GM12878 (cell line): ENCODE measurements at regions not wholly inside any gene's neighbourhood (a gene's known extent, or its start where the extent isn't known, plus 50 kb on each side); places are given as distances from the start of the nearest gene placed in this dataset.

Experiments
- ATAC-seq: fragments of 200-7000 bp; cut with Tn5 transposase; 3 replicates; pipeline ENCODE4 v1.9.1; 2020; ENCODE audit warnings: mild to moderate bottlenecking, moderate library complexity
- BruUV-seq: library from RNA; stranded (reverse); fragments of 400-500 nt; replicated peaks from 2 replicates; lab custom pipeline; 2021; lab: Mats Ljungman, UMichigan
- CTCF ChIA-PET: fragments of 300-600 bp; sonication (Branson Sonifier 250); formaldehyde crosslinking; extraction: SDS; loops from one replicate; lab custom pipeline; 2021; ENCODE audit warnings: inconsistent platforms; lab: Yijun Ruan, JAX
- POLR2A ChIA-PET: fragments of 350-600 bp; formaldehyde crosslinking; extraction: SDS; loops from one replicate; lab custom pipeline; 2021; ENCODE audit warnings: inconsistent platforms; lab: Charles Lee
- RAD21 ChIA-PET: fragments of 300-600 bp; sonication (Branson Sonifier 250); formaldehyde crosslinking; loops from one replicate; lab custom pipeline; 2023; ENCODE audit warnings: antibody characterized with exemption; ENCODE audit not compliant: unreplicated experiment; lab: Charles Lee
- SMC1A ChIA-PET: fragments of 300-600 bp; sonication (Branson Sonifier 250); formaldehyde crosslinking; loops from one replicate; lab custom pipeline; 2023; ENCODE audit not compliant: unreplicated experiment, uncharacterized antibody; lab: Charles Lee
- DNase-seq: peaks from one replicate; pipeline ENCODE4 v3.0.0-alpha.2; 2011; ENCODE audit warnings: low read depth, low spot score
- FAIRE-seq: peaks from 3 replicates; lab custom pipeline; 2011; peaks lifted over from hg19 to GRCh38; lab: Jason Lieb, UNC
- H2AFZ ChIP-seq: 2 replicates; pipeline ENCODE4 v1.6.0; 2011; ENCODE audit warnings: low read depth, low read length, control low read depth; ENCODE audit not compliant: control insufficient read depth
- H3K27ac ChIP-seq: 2 replicates; pipeline ENCODE4 v1.5.1; 2011; ENCODE audit warnings: control low read depth; ENCODE audit not compliant: control insufficient read depth, insufficient read depth
- H3K27me3 ChIP-seq, 2 experiments: replicated peaks in 1 of 2; 2 replicates each; pipeline versions ENCODE4 v1.6.0 to v1.6.1; 2011; ENCODE audit warnings: low read length in 1 of 2; ENCODE audit not compliant: control insufficient read depth in 2 of 2, insufficient read depth in 2 of 2
- H3K36me3 ChIP-seq, 2 experiments: 2 replicates each; pipeline ENCODE4 v1.5.1; 2011; ENCODE audit warnings: low read length in 1 of 2; ENCODE audit not compliant: control insufficient read depth in 2 of 2, insufficient read depth in 2 of 2
- H3K4me1 ChIP-seq: 2 replicates; pipeline ENCODE4 v1.6.1; 2011; ENCODE audit warnings: mild to moderate bottlenecking, low read length, moderate library complexity, mixed read lengths; ENCODE audit not compliant: control insufficient read depth, insufficient read depth
- H3K4me2 ChIP-seq: 2 replicates; pipeline ENCODE4 v1.6.0; 2011; ENCODE audit warnings: control low read depth; ENCODE audit not compliant: control insufficient read depth, insufficient read depth
- H3K4me3 ChIP-seq: fragments of 200-600 bp; sonication (generic); 2 replicates; pipeline ENCODE4 v1.5.1; 2016
- H3K79me2 ChIP-seq: 2 replicates; pipeline ENCODE4 v1.6.0; 2011; ENCODE audit warnings: low read length; ENCODE audit not compliant: control insufficient read depth, insufficient read depth
- H3K9ac ChIP-seq: 2 replicates; pipeline ENCODE4 v1.8.0; 2011; ENCODE audit warnings: low read length, control low read depth, mixed read lengths; ENCODE audit not compliant: control insufficient read depth, insufficient read depth
- H3K9me3 ChIP-seq: replicated peaks from 3 replicates; pipeline ENCODE4 v1.5.1; 2011; ENCODE audit warnings: mild to moderate bottlenecking, low read length; ENCODE audit not compliant: control insufficient read depth, insufficient read depth
- H4K20me1 ChIP-seq: 2 replicates; pipeline ENCODE4 v1.6.0; 2011; ENCODE audit not compliant: control insufficient read depth, insufficient read depth
- BMI1 ChIP-seq: fragments of 450-650 bp; IDR thresholded peaks from 2 replicates; pipeline ENCODE4 v1.6.1; 2016; ENCODE audit warnings: mild to moderate bottlenecking, moderate library complexity, borderline replicate concordance
- CBX5 ChIP-seq: sonication (generic); IDR thresholded peaks from 2 replicates; pipeline ENCODE4 v1.6.1; 2016; ENCODE audit warnings: low read depth, moderate library complexity, mild to moderate bottlenecking, inconsistent platforms
- E2F4 ChIP-seq: IDR thresholded peaks from 2 replicates; pipeline ENCODE4 v1.6.1; 2012; ENCODE audit warnings: low read depth, low read length, improper control_type of control experiment
- ELK1 ChIP-seq: IDR thresholded peaks from 2 replicates; pipeline ENCODE4 v1.6.1; 2012; ENCODE audit warnings: low read depth, low read length, improper control_type of control experiment
- EP300 ChIP-seq, 2 experiments: fragments of 150-350 bp in 1 of 2; IDR thresholded peaks; 2 replicates each; pipeline ENCODE4 v1.6.1; 2011 to 2012; ENCODE audit warnings: low read depth in 2 of 2, low read length in 2 of 2, borderline replicate concordance in 1 of 2, improper control_type of control experiment in 1 of 2, inconsistent platforms in 1 of 2; ENCODE audit not compliant: control insufficient read depth in 1 of 2
- HCFC1 ChIP-seq: fragments of 150-350 bp; IDR thresholded peaks from 2 replicates; pipeline ENCODE4 v1.6.1; 2014; ENCODE audit warnings: low read length
- IKZF2 ChIP-seq, 2 experiments: fragments of 450-650 bp; IDR thresholded peaks; 2 replicates each; pipeline ENCODE4 v1.6.1; 2017; ENCODE audit warnings: mild to moderate bottlenecking in 2 of 2, moderate library complexity in 2 of 2
- MYB ChIP-seq: fragments of 150-350 bp; IDR thresholded peaks from 2 replicates; pipeline ENCODE4 v1.6.1; 2014; ENCODE audit warnings: mild to moderate bottlenecking, low read depth, low read length, borderline replicate concordance
- PKNOX1 ChIP-seq: fragments of 450-650 bp; IDR thresholded peaks from 2 replicates; pipeline ENCODE4 v1.6.1; 2016; ENCODE audit warnings: mild to moderate bottlenecking
- POU2F2 ChIP-seq: IDR thresholded peaks from 3 replicates; pipeline ENCODE4 v1.6.1; 2011; ENCODE audit warnings: low read depth, mild to moderate bottlenecking, low read length, borderline replicate concordance
- SREBF1 ChIP-seq: IDR thresholded peaks from 2 replicates; pipeline ENCODE4 v1.6.1; 2012; ENCODE audit warnings: mild to moderate bottlenecking, low read length
- ZBTB11 ChIP-seq: fragments of 450-650 bp; formaldehyde crosslinking; IDR thresholded peaks from 2 replicates; pipeline ENCODE4 v1.5.0; 2022; ENCODE audit warnings: mild to moderate bottlenecking, missing genetic modification characterization
- in situ Hi-C: fragments of 300-500 bp; cut with MboI; formaldehyde crosslinking; loops from 9 replicates; pipeline ENCODE4 v1.14.3; 2018; ENCODE audit warnings: mixed read lengths
- intact Hi-C: fragments of 100-400 bp; cut with micrococcal nuclease; formaldehyde crosslinking; loops from one replicate; pipeline ENCODE4 v1.14.2; 2022; ENCODE audit not compliant: unreplicated experiment

GRCh38 chr12:66899588-66899987 lies 220.7 kb upstream of the GRIP1 start:
- no peak overlapping the region for H3K4me3 ChIP-seq
- H3K4me2 ChIP-seq = no peak overlapping the region
- no peaks in the 10 kb centered on the region for H4K20me1 ChIP-seq
- H3K9me3 ChIP-seq = no peaks in the 10 kb centered on the region
- no peak overlapping the region for H3K9ac ChIP-seq
- SMC1A ChIA-PET = interaction anchor here (1.7 kb wide), 1 partner anchor 10 kb away, joined by 6 read pairs; no protein-coding TSS in a partner anchor
- intact Hi-C loops = no loop called here
- TF ChIP-seq ELK1 (no peak), E2F4 (no peak), POU2F2 (no peak), PKNOX1 (no peak), MYB (no peak), EP300 (IDR thresholded peaks at IDR 0.05; ENCODE audit: borderline replicate concordance in 1 of 2, control insufficient read depth in 1 of 2, low read depth in 2 of 2, low read length in 2 of 2) (no peak), HCFC1 (no peak), CBX5 (no peak), SREBF1 (no peak), BMI1 (no peak), IKZF2 (IDR thresholded peaks at IDR 0.05) (no peak), ZBTB11 (CRISPR knock-in tag) (no peak)
- RAD21 ChIA-PET = no interaction called here
- no peak overlapping the region for H2AFZ ChIP-seq
- FAIRE-seq (no peak), ATAC-seq (no peak), DNase-seq (no peak)
- peaks cover 14% of the 10 kb centered on the region for H3K4me1 ChIP-seq
- CTCF ChIA-PET = no interaction called here
- in situ Hi-C loops = no loop called here
- H3K79me2 ChIP-seq = no peaks in the 10 kb centered on the region
- H3K27me3 ChIP-seq = no peaks in the 10 kb centered on the region
- POLR2A ChIA-PET = no interaction called here
- H3K36me3 ChIP-seq = no peaks in the 10 kb centered on the region
- H3K27ac ChIP-seq = no peak overlapping the region
- BruUV-seq = no TSS peak
